Suppressor macrophage treated with lipopolysaccharide for 1 hour (primary cell): ENCODE measurements at regions not wholly inside any gene's neighbourhood (a gene's known extent, or its start where the extent isn't known, plus 50 kb on each side); places are given as distances from the start of the nearest gene placed in this dataset.
A peak's percentile ranks its signal among the peaks of the same experiment; 100 is the strongest.
"Not testable (repeated sequence)": the region's sequence is repeated elsewhere in the genome, so short reads cannot be mapped to it uniquely, and the experiment has no call there.

ENCODE experiments used
- DNase-seq, 3 donors: peaks; one replicate each; pipeline ENCODE4 v3.0.0-alpha.2; 2020 to 2022

DNA sequence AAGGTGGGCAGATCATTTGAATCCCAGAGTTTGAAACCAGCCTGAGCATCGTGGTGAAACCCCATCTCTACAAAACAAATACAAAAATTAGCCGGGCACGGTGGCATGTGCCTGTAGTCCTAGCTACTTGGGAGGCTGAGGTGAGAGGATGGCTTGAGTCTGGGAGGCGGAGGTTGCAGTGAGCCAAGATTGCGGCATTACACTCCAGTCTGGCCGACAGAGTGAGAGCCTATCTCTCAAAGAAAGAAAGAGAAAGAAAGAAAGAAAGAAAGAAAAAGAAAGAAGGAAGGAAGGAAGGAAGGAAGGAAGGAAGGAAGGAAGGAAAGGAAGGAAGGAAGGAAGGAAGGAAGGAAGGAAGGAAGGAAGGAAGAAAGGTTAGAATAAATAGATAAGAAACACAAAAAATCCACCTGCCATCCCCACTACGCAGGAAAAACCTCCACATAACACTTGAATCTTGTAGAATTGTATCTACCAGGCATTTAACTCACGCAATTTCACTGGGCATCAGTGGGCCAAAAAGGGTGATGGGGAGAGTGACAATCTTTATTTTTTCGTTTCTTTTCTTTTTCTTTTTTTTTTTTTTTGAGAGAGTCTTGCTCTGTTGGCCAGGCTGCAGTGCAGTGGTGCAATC lies 58.3 kb upstream of the PTPN1 start:
- DNase-seq = not testable (repeated sequence)

DNA sequence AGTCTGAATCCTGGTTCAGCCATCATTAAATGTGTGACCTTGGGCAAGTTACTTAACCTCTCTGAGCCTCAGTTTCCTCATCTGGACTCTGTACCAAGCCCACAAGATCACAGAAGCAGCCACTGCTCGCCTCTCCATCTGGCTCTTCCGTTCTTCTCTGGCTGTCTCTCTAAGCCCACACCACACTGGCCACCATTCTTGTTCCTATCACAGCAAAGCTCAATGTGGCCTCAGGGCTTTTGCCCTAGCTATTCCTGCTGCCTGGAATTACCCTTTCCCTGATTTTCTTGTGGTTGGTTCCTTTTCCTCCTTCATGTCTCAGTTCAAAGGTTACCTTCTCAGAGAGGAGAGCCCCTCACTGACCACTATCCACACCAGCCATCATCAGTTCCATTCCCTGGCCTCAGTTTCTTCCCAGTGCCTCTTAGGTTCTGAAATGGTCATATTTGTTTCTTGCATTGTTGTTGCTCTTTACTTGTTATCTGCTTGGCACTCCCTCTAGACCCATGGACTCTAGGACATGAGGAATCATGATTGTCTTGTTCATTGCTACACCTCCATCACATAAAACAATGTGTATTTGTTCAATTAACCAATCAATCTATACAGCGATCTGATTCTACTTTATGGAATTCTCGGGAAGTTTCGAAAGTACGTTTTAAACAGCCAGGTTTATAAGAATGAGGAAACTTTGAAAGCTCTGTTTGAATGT lies 56.5 kb upstream of the PTPN1 start:
- DNase-seq = no peak

DNA sequence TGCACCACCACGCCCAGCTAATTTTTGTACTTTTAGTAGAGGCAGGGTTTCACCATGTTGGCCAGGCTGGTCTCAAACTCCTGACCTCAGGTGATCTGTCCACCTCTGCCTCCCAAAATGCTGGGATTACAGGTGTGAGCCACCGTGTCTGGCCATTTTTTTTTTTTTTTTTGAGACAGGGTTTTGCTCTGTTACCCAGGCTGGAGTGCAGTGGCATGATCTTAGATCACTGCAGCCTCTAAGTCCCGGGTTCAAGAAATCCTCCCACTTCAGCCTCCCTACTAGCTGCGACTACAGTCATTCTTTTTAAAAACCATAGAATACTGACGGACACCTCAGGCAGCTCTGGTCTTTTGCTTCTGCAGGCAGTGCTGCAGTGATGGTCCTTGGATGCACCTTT lies 54.9 kb upstream of the PTPN1 start:
- DNase-seq = not testable (repeated sequence)

DNA sequence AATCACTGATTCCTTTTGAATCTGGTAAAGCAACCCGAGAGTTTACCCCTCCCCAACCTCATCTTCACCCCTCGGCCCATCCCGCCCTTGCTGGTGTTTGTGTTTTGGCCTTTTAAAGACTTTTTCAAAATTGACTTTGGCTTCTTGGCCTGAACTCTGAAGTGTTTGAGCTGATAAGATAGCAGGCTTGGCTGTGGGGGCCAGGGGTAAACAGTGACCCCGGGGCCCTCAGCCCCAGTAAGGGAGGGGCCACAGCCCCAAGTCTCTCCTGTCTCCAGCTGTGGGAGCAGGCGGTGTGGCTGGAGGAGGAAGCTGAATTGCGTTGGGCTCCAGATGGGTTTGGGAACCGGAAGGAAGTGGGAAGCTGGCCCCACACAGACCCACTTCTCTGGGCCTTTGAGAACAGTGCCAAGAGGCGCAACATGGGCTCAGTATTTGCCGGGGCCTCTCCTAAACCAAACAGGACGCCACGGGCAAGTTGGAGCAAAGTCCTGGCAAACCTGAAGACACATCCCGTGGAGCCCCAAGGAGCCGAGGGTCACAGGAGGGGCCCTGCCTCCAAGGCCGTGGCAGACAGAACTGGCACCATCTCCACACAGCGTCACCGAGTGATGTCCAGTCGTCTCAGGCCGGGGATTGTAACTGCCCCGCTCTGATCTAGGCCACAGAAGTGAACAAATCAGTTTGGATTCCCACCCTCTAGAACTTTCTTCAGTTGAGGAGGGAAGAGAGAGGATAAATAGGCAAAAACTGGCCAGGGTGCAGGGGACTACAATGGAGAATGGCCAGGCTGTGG lies 54.3 kb upstream of the PTPN1 start:
- DNase-seq = peak; percentile 39 to 56 (median 46)

DNA sequence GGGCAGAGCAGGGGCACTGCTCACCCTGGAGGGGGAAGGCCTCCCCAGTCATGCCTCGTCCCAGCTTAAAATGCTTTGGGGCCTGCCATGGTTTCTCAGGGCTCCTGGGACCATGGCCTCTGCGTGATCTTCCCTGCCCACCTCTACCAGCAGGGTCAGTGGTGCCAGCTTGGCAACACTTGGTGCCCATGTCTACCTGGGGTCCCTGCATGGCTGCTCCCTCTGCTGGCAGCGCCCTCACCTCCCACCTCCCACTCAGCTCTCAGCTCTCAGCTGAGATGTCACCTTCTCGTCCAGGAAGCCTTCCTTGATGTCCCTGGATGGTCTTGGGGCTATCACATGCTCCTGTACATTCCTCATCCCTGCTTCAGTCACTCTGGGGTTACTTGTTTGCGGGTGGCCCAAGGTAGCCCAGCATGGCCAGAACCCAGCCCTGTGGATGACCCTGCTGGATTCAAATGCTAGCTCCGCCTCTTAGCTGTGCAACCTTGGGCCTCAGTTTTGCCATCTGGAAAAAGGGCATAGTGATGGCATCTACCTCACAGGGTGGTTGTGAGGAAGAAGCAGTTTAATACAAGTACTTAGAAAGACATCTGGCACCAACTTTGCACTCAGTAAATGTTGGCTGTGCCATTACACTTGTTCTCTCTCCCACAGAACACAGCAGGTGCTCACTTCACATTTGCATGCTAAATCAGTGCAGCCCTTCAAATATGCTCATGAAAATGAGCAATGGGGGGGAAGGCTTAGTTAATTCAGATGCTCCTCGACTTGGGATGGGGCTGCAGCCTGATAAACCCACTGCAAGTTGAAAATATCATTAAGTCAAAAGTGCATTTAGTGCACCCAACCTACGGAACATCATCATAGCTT lies 53.5 kb upstream of the PTPN1 start:
- DNase-seq = no peak

DNA sequence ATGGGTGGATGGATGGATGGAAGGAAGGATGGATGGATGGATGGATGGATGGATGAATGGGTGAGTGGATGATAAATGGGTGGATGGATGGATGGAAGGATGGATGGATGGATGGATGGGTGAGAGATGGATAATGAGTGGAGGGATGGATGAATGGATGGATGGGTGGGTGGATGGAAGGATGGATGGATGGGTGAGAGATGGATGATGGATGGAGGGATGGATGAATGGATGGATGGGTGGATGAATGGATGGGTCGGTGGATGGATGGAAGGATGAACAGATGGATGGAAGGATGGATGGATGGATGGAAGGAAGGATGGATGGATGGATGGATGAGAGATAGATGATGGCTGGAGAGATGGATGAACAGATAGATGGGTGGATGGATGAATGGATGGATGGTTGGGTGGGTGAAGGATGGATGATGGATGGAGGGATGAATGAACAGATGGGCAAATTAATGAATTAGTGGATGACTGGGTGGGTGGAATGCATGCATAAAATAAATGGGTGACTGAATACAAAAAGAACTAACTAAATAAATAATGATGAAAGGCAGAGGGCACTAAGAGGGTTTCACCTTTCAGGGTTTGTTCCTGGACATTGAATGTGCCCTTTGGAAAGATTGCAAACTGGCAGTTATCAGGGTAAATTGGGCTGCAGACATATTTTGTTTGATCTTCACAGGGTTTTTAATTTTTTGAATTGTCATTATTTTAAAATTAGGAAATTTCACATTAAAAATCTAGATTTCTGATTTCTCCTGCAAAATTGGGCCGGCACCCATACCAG lies 50.9 kb upstream of the PTPN1 start:
- no peak for DNase-seq

DNA sequence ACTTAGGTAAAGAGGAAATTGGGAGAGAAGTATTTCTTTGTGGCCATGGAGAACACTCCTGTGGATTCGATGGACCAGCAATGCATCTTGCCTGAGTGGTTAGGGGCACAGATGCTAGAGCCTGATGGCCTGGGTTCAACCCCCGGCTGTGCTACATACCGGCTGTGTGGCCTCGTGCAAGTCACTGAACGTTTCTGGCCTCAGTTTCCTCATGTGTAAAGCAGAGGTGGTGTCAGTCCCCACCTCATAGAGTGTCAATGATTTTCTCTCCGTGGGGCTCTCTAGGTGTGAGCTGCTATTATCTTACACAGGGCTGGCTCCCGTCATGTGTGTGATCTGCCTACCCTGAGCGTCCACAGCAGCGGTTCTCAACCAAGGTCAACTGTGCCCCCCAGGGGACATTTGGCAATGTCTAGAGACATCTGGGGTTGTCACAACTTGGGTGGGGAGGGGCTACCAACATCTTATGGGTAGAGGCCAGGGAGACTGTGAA lies 50.0 kb upstream of the PTPN1 start:
- peak in 1 of 3 donors; percentile 19 for DNase-seq
